SK-N-SH (cell line): ENCODE measurements at regions not wholly inside any gene's neighbourhood (a gene's known extent, or its start where the extent isn't known, plus 50 kb on each side); places are given as distances from the start of the nearest gene placed in this dataset.

Experiments used
- EZH2phosphoT487 ChIP-seq: fragments of 200-600 bp; sonication (generic); IDR thresholded peaks from 2 replicates; pipeline ENCODE4 v1.6.1; 2017; ENCODE audit warnings: low read depth, mixed run types, mild to moderate bottlenecking, antibody characterized with exemption, moderate library complexity, borderline replicate concordance
- FOSL2 ChIP-seq: IDR thresholded peaks from 2 replicates; pipeline ENCODE4 v1.4.0; 2012; ENCODE audit warnings: low read depth, mild to moderate bottlenecking, moderate library complexity, borderline replicate concordance
- RAD21 ChIP-seq: IDR thresholded peaks from 2 replicates; pipeline ENCODE4 v1.6.1; 2012; ENCODE audit warnings: mild to moderate bottlenecking, low read length
- RCOR1 ChIP-seq: fragments of 150-350 bp; IDR thresholded peaks from 2 replicates; pipeline ENCODE4 v1.6.1; 2017; ENCODE audit warnings: antibody characterized with exemption, low read length
- RFX5 ChIP-seq: IDR thresholded peaks from 2 replicates; pipeline ENCODE4 v1.6.1; 2012; ENCODE audit warnings: mild to moderate bottlenecking, improper control_type of control experiment, low read length
- SMC3 ChIP-seq: IDR thresholded peaks from 2 replicates; pipeline ENCODE4 v1.6.1; 2012; ENCODE audit warnings: low read depth, low read length, improper control_type of control experiment
- TAF1 ChIP-seq: IDR thresholded peaks from 2 replicates; pipeline ENCODE4 v1.6.1; 2012; ENCODE audit warnings: low read depth, mild to moderate bottlenecking, low read length, moderate library complexity, borderline replicate concordance
- TF ChIP-seq, protein P1 (sequence below): fragments of 200-600 bp; sonication (generic); IDR thresholded peaks from 2 replicates; pipeline ENCODE4 v1.6.1; 2017; ENCODE audit warnings: antibody characterized with exemption, mild to moderate bottlenecking, moderate library complexity
- TF ChIP-seq, protein P2 (sequence below): IDR thresholded peaks from 2 replicates; pipeline ENCODE4; 2012
- TF ChIP-seq, protein P3 (sequence below): fragments of 150-350 bp; IDR thresholded peaks from 2 replicates; pipeline ENCODE4 v1.6.1; 2017; ENCODE audit warnings: antibody characterized with exemption, low read length, low read depth, borderline replicate concordance

DNA sequence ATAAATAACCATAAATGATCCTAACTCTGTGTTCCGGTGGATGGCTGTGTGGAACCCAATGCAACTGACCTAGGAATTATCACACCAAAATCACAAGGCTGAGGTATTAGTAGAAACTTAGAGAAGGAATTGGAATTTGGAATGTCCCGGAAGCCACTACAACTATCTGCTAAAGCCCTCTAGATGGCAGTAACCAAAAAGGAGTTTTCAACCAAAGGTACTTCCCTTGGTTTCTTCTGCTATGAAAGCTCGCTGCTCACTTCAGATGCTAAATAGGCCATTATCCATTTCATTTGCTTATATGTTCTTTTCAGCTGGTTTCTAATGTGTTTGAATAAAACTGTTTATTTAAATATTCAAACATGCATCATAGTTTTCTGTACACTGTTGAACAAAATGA, 1589.1 kb upstream of the SPRY2 start:
- TF ChIP-seq, protein P1, sequence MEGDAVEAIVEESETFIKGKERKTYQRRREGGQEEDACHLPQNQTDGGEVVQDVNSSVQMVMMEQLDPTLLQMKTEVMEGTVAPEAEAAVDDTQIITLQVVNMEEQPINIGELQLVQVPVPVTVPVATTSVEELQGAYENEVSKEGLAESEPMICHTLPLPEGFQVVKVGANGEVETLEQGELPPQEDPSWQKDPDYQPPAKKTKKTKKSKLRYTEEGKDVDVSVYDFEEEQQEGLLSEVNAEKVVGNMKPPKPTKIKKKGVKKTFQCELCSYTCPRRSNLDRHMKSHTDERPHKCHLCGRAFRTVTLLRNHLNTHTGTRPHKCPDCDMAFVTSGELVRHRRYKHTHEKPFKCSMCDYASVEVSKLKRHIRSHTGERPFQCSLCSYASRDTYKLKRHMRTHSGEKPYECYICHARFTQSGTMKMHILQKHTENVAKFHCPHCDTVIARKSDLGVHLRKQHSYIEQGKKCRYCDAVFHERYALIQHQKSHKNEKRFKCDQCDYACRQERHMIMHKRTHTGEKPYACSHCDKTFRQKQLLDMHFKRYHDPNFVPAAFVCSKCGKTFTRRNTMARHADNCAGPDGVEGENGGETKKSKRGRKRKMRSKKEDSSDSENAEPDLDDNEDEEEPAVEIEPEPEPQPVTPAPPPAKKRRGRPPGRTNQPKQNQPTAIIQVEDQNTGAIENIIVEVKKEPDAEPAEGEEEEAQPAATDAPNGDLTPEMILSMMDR = peak; percentile 47
- TF ChIP-seq EZH2phosphoT487 (no peak), SMC3 (no peak), RAD21 (peak; percentile 56), RCOR1 (no peak), TAF1 (no peak), RFX5 (no peak), FOSL2 (no peak)
- TF ChIP-seq, protein P2, sequence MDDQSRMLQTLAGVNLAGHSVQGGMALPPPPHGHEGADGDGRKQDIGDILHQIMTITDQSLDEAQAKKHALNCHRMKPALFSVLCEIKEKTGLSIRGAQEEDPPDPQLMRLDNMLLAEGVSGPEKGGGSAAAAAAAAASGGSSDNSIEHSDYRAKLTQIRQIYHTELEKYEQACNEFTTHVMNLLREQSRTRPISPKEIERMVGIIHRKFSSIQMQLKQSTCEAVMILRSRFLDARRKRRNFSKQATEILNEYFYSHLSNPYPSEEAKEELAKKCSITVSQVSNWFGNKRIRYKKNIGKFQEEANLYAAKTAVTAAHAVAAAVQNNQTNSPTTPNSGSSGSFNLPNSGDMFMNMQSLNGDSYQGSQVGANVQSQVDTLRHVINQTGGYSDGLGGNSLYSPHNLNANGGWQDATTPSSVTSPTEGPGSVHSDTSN = no peak
- TF ChIP-seq, protein P3, sequence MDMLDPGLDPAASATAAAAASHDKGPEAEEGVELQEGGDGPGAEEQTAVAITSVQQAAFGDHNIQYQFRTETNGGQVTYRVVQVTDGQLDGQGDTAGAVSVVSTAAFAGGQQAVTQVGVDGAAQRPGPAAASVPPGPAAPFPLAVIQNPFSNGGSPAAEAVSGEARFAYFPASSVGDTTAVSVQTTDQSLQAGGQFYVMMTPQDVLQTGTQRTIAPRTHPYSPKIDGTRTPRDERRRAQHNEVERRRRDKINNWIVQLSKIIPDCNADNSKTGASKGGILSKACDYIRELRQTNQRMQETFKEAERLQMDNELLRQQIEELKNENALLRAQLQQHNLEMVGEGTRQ = no peak
